Activated CD4-positive, alpha-beta T cell treated with anti-CD3 and anti-CD28 coated beads, Interleukin-2, amount 10 ng/mL, durations not matched to agents 7 days and 5 days (primary cell): ENCODE measurements at regions not wholly inside any gene's neighbourhood (a gene's known extent, or its start where the extent isn't known, plus 50 kb on each side); places are given as distances from the start of the nearest gene placed in this dataset. TPM values are rescaled to one million over a fixed set of nuclear protein-coding genes. Genes with fewer than 3 reads are reported as not detected.
"Not testable (repeated sequence)": the region's sequence is repeated elsewhere in the genome, so short reads cannot be mapped to it uniquely, and the experiment has no call there.

ENCODE experiments used
- CTCF ChIA-PET: fragments of 350-600 bp; sonication (Branson Sonifier 250); formaldehyde crosslinking; loops from one replicate; lab custom pipeline; 2021; ENCODE audit warnings: antibody characterized with exemption; lab: Charles Lee
- POLR2A ChIA-PET: fragments of 350-600 bp; sonication (Branson Sonifier 250); formaldehyde crosslinking; loops from one replicate; lab custom pipeline; 2021; ENCODE audit warnings: antibody characterized with exemption; lab: Charles Lee
- DNase-seq: peaks from one replicate; pipeline ENCODE4 v3.0.0-alpha.2; 2020
- H3K27ac Mint-ChIP-seq: one replicate; pipeline ENCODE4 v1.8.0; 2021; ENCODE audit warnings: mild to moderate bottlenecking, moderate library complexity, mixed read lengths
- H3K27me3 Mint-ChIP-seq: one replicate; pipeline ENCODE4 v1.8.0; 2021; ENCODE audit warnings: mixed read lengths
- H3K36me3 Mint-ChIP-seq: one replicate; pipeline ENCODE4 v1.8.0; 2021; ENCODE audit warnings: low read depth, mixed read lengths
- H3K4me1 Mint-ChIP-seq: one replicate; pipeline ENCODE4 v1.8.0; 2021; ENCODE audit warnings: mixed read lengths
- H3K4me3 Mint-ChIP-seq: one replicate; pipeline ENCODE4 v1.8.0; 2021; ENCODE audit warnings: mild to moderate bottlenecking, moderate library complexity, mixed read lengths
- H3K9me3 Mint-ChIP-seq: one replicate; pipeline ENCODE4 v1.8.0; 2021; ENCODE audit warnings: mixed read lengths
- microRNA-seq: library from miRNA; unstranded; fragments of <30 nt; microRNA quantifications from one replicate; pipeline ENCODE4 v1.2.0, GENCODE V29; 2021; ENCODE audit warnings: borderline microRNAs expressed, borderline replicate concordance

GRCh38 chr4:174394915-174395314, 111.2 kb downstream of the CEP44 start:
- no peak overlapping the region for H3K27ac Mint-ChIP-seq
- H3K4me1 Mint-ChIP-seq, result no peaks in the 10 kb centered on the region
- no peak overlapping the region for H3K4me3 Mint-ChIP-seq
- no peaks in the 10 kb centered on the region for H3K36me3 Mint-ChIP-seq
- no peak for DNase-seq
- ChIA-PET CTCF (interaction anchor here (0.6 kb wide), 1 partner anchor 374 kb away, joined by 4 read pairs; no protein-coding TSS in a partner anchor), POLR2A (no interaction called here)
- H3K9me3 Mint-ChIP-seq, result no peaks in the 10 kb centered on the region
- peaks cover 1% of the 10 kb centered on the region for H3K27me3 Mint-ChIP-seq

GRCh38 chr4:174389439-174389838, 105.7 kb downstream of the CEP44 start:
- Mint-ChIP-seq H3K9me3 (no peaks in the 10 kb centered on the region), H3K4me3 (no peak overlapping the region), H3K36me3 (no peaks in the 10 kb centered on the region), H3K27me3 (peaks cover 4% of the 10 kb centered on the region), H3K27ac (no peak overlapping the region), H3K4me1 (no peaks in the 10 kb centered on the region)
- DNase-seq, result no peak
- CTCF ChIA-PET, result no interaction called here
- POLR2A ChIA-PET, result no interaction called here

GRCh38 chr4:174388461-174389145, 104.9 kb downstream of the CEP44 start:
- Mint-ChIP-seq H3K36me3 (no peaks in the 10 kb centered on the region), H3K9me3 (no peaks in the 10 kb centered on the region), H3K4me3 (no peak overlapping the region), H3K4me1 (no peaks in the 10 kb centered on the region), H3K27me3 (peaks cover 4% of the 10 kb centered on the region), H3K27ac (no peak overlapping the region)
- ChIA-PET POLR2A (no interaction called here), CTCF (no interaction called here)
- no peak for DNase-seq

GRCh38 chr4:174387721-174388120, 104.0 kb downstream of the CEP44 start:
- no peaks in the 10 kb centered on the region for H3K9me3 Mint-ChIP-seq
- H3K27ac Mint-ChIP-seq, result no peak overlapping the region
- H3K4me1 Mint-ChIP-seq, result no peaks in the 10 kb centered on the region
- H3K36me3 Mint-ChIP-seq, result no peaks in the 10 kb centered on the region
- no peak for DNase-seq
- ChIA-PET POLR2A (no interaction called here), CTCF (no interaction called here)
- H3K27me3 Mint-ChIP-seq, result peaks cover 4% of the 10 kb centered on the region
- H3K4me3 Mint-ChIP-seq, result no peak overlapping the region

GRCh38 chr4:174387143-174387542, 103.4 kb downstream of the CEP44 start:
- no peak for DNase-seq
- peaks cover 3% of the 10 kb centered on the region for H3K27me3 Mint-ChIP-seq
- ChIA-PET CTCF (no interaction called here), POLR2A (no interaction called here)
- H3K27ac Mint-ChIP-seq, result no peak overlapping the region
- H3K4me1 Mint-ChIP-seq, result no peaks in the 10 kb centered on the region
- H3K36me3 Mint-ChIP-seq, result no peaks in the 10 kb centered on the region
- no peaks in the 10 kb centered on the region for H3K9me3 Mint-ChIP-seq
- no peak overlapping the region for H3K4me3 Mint-ChIP-seq

GRCh38 chr4:174383783-174384182, 100.1 kb downstream of the CEP44 start:
- H3K4me1 Mint-ChIP-seq, result no peaks in the 10 kb centered on the region
- DNase-seq, result no peak
- H3K36me3 Mint-ChIP-seq, result no peaks in the 10 kb centered on the region
- H3K4me3 Mint-ChIP-seq, result no peak overlapping the region
- H3K27ac Mint-ChIP-seq, result no peak overlapping the region
- ChIA-PET CTCF (no interaction called here), POLR2A (no interaction called here)
- no peaks in the 10 kb centered on the region for H3K9me3 Mint-ChIP-seq
- no peaks in the 10 kb centered on the region for H3K27me3 Mint-ChIP-seq

GRCh38 chr4:174382938-174383605, 99.4 kb downstream of the CEP44 start:
- H3K9me3 Mint-ChIP-seq, H3K27ac Mint-ChIP-seq, H3K27me3 Mint-ChIP-seq, POLR2A ChIA-PET, H3K4me1 Mint-ChIP-seq, H3K4me3 Mint-ChIP-seq, CTCF ChIA-PET, H3K36me3 Mint-ChIP-seq, DNase-seq: not testable (repeated sequence)

Small RNA genes in the stretch of these regions (microRNA-seq; reads per million reads assigned to microRNA genes)
- gene MIR4276, result not detected
